Bronchial epithelial cell (primary cell): ENCODE measurements at regions not wholly inside any gene's neighbourhood (a gene's known extent, or its start where the extent isn't known, plus 50 kb on each side); places are given as distances from the start of the nearest gene placed in this dataset.

Source experiments
- DNase-seq: peaks from one replicate; pipeline ENCODE4 v3.0.0-alpha.2; 2010; ENCODE audit warnings: low read depth
- FAIRE-seq: peaks from 2 replicates; lab custom pipeline; 2011; peaks lifted over from hg19 to GRCh38; lab: Jason Lieb, UNC
- H3K27me3 ChIP-seq: 2 replicates; pipeline ENCODE4 v1.5.1; 2011; ENCODE audit warnings: low read length; ENCODE audit not compliant: control insufficient read depth, insufficient read depth
- H3K36me3 ChIP-seq: 2 replicates; pipeline ENCODE4 v1.5.1; 2011; ENCODE audit warnings: low read length; ENCODE audit not compliant: control insufficient read depth, insufficient read depth
- H3K4me3 ChIP-seq: 2 replicates; pipeline ENCODE4 v1.5.1; 2011; ENCODE audit warnings: mild to moderate bottlenecking, low read depth, low read length, control low read depth
- TF ChIP-seq, protein P1 (sequence below): IDR thresholded peaks from 2 replicates; pipeline ENCODE4 v1.5.1; 2011; ENCODE audit warnings: mild to moderate bottlenecking, moderate library complexity, low read length, control low read depth, inconsistent platforms; ENCODE audit not compliant: insufficient read depth, severe bottlenecking

DNA sequence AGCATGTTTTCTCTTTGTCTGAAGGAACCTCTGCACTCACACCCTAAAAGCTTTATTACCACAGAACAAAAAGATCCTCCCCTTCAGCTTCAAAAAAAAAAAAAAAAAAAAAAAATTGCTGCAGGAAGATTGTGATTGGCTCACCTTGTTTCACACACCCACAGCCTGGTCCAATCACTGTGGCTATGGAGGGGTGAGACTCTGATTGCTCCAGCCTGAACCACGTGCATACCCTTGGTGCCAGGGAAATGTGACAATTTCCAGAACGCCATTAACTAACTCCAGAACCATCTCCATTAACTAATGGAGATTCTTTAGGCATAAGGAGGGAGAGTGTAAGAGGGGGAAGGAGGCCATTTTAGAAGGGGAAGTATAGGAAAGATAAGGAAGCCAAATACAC is 106.5 kb upstream of the CRBN start:
- DNase-seq (no peak), FAIRE-seq (no peak)
- TF ChIP-seq, protein P1, sequence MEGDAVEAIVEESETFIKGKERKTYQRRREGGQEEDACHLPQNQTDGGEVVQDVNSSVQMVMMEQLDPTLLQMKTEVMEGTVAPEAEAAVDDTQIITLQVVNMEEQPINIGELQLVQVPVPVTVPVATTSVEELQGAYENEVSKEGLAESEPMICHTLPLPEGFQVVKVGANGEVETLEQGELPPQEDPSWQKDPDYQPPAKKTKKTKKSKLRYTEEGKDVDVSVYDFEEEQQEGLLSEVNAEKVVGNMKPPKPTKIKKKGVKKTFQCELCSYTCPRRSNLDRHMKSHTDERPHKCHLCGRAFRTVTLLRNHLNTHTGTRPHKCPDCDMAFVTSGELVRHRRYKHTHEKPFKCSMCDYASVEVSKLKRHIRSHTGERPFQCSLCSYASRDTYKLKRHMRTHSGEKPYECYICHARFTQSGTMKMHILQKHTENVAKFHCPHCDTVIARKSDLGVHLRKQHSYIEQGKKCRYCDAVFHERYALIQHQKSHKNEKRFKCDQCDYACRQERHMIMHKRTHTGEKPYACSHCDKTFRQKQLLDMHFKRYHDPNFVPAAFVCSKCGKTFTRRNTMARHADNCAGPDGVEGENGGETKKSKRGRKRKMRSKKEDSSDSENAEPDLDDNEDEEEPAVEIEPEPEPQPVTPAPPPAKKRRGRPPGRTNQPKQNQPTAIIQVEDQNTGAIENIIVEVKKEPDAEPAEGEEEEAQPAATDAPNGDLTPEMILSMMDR = no peak
- Histone ChIP-seq H3K27me3 (no peaks in the 10 kb centered on the region), H3K4me3 (no peak overlapping the region), H3K36me3 (no peaks in the 10 kb centered on the region)

GRCh38 chr3:3281024-3281423 is 101.5 kb upstream of the CRBN start:
- DNase-seq (no peak), FAIRE-seq (no peak)
- Histone ChIP-seq H3K4me3 (no peak overlapping the region), H3K27me3 (no peaks in the 10 kb centered on the region), H3K36me3 (no peaks in the 10 kb centered on the region)
- TF ChIP-seq, protein P1 = no peak

DNA sequence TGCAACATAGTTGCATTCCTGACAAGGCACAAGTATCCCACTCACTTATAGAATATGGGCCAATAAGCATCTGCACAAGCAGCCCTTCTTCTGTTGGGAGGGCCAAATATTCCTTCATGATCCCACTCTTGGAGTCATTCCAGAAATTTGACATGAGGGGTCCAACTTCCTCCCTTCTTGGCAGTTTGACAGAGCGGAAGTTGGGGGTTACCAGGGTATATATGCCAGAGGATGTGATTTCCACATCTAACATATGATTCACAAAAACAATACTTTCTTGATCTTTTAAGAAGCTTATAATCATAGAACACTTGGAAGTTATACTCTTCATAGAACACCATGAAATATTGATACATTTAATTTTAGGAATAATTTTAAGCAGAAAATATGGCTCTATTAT is 100.9 kb upstream of the CRBN start:
- TF ChIP-seq, protein P1 = no peak
- FAIRE-seq = no peak

GRCh38 chr3:3278073-3278472 is 98.6 kb upstream of the CRBN start:
- Histone ChIP-seq H3K27me3 (no peaks in the 10 kb centered on the region), H3K4me3 (no peak overlapping the region), H3K36me3 (no peaks in the 10 kb centered on the region)
- TF ChIP-seq, protein P1 = no peak
- FAIRE-seq (no peak), DNase-seq (no peak)

More for the DNA sequence above, 100.9 kb upstream of the CRBN start:
- DNase-seq = no peak
- Histone ChIP-seq H3K36me3 (no peaks in the 10 kb centered on the region), H3K4me3 (no peak overlapping the region), H3K27me3 (no peaks in the 10 kb centered on the region)

DNA sequence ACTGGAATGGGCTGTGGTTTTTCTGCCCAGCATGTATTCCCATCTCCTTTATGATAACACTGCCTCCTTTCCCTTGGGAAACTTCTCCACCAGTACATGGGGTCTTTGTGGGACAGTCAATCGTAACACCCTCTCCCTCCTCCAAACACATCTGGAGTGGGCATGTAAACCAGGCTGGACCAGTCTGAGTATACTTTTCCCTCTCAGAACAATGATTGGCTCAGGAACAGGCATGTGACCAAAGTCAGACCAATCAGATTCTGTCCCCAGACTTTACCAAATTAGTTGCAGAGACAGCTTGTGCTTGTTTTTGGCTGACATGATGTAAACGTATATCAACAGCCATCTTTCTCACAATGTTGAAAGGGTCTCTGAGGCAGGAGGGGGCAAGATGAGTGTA is 97.1 kb upstream of the CRBN start:
- no peaks in the 10 kb centered on the region for H3K36me3 ChIP-seq
- no peaks in the 10 kb centered on the region for H3K27me3 ChIP-seq
- TF ChIP-seq, protein P1 = no peak
- H3K4me3 ChIP-seq = no peak overlapping the region
- no peak for FAIRE-seq
- no peak for DNase-seq

- no peak overlapping the region for H3K4me3 ChIP-seq
- no peaks in the 10 kb centered on the region for H3K27me3 ChIP-seq
- TF ChIP-seq, protein P1 = no peak
- DNase-seq = no peak
- no peaks in the 10 kb centered on the region for H3K36me3 ChIP-seq
- FAIRE-seq = no peak
Observed at GRCh38 chr3:3264796-3265195, 85.3 kb upstream of the CRBN start.
